Thoracic aorta (tissue), 2 donors: ENCODE measurements at regions not wholly inside any gene's neighbourhood (a gene's known extent, or its start where the extent isn't known, plus 50 kb on each side); places are given as distances from the start of the nearest gene placed in this dataset.

Experiments used
- ATAC-seq: fragments of 150-250 bp; one replicate; pipeline ENCODE4 v1.8.0; 2017; ENCODE audit warnings: low read depth; ENCODE audit not compliant: insufficient number of reproducible peaks, low FRiP score
- DNase-seq: peaks from one replicate; pipeline ENCODE4 v3.0.0-alpha.2; 2020; ENCODE audit warnings: low spot score
- H3K27ac ChIP-seq, 2 donors: fragments of 200-600 bp; sonication (generic); 1 replicate in 1 of 2; 2 replicates in 1 of 2; pipeline ENCODE4 v1.5.1; 2016; ENCODE audit warnings: mild to moderate bottlenecking in 2 of 2, moderate library complexity in 2 of 2
- H3K27me3 ChIP-seq: fragments of 200-600 bp; sonication (generic); replicated peaks from 2 replicates; pipeline ENCODE4 v1.6.0; 2016; ENCODE audit warnings: mild to moderate bottlenecking; ENCODE audit not compliant: insufficient read depth
- H3K36me3 ChIP-seq: fragments of 200-600 bp; sonication (generic); one replicate; pipeline ENCODE4 v1.5.1; 2016
- H3K4me1 ChIP-seq, 2 donors: fragments of 200-600 bp; sonication (generic); 1 replicate in 1 of 2; 2 replicates in 1 of 2; pipeline versions ENCODE4 v1.5.1 to v1.6.0; 2016; ENCODE audit warnings: low read depth in 2 of 2, mild to moderate bottlenecking in 1 of 2; ENCODE audit not compliant: control insufficient read depth in 1 of 2
- H3K4me3 ChIP-seq: fragments of 200-600 bp; sonication (generic); 2 replicates; pipeline ENCODE4 v1.5.1; 2016; ENCODE audit warnings: mild to moderate bottlenecking
- H3K9me3 ChIP-seq: fragments of 200-600 bp; sonication (generic); 2 replicates; pipeline ENCODE4 v1.5.1; 2016
- CTCF ChIP-seq: fragments of 200-600 bp; sonication (generic); IDR thresholded peaks from one replicate; pipeline ENCODE4 v1.5.1; 2019; ENCODE audit warnings: antibody characterized with exemption

- ATAC-seq (no peak), DNase-seq (no peak)
- Histone ChIP-seq H3K27ac (no peak overlapping the region), H3K27me3 (no peaks in the 10 kb centered on the region), H3K4me1 (no peaks in the 10 kb centered on the region), H3K36me3 (no peaks in the 10 kb centered on the region), H3K4me3 (no peak overlapping the region), H3K9me3 (no peaks in the 10 kb centered on the region)
- TF ChIP-seq CTCF: no peak
These were observed 901.4 kb downstream of the EFNB2 start for GRCh38 chr13:105634059-105634458.

- Histone ChIP-seq H3K9me3 (no peaks in the 10 kb centered on the region), H3K27ac (no peak overlapping the region), H3K36me3 (no peaks in the 10 kb centered on the region), H3K4me1 (peaks cover 0 to 9% of the 10 kb centered on the region in 2 donors), H3K4me3 (no peak overlapping the region), H3K27me3 (no peaks in the 10 kb centered on the region)
- TF ChIP-seq CTCF: no peak
- DNase-seq (no peak), ATAC-seq (no peak)
These were observed 905.0 kb downstream of the EFNB2 start for GRCh38 chr13:105630431-105630830.

DNA sequence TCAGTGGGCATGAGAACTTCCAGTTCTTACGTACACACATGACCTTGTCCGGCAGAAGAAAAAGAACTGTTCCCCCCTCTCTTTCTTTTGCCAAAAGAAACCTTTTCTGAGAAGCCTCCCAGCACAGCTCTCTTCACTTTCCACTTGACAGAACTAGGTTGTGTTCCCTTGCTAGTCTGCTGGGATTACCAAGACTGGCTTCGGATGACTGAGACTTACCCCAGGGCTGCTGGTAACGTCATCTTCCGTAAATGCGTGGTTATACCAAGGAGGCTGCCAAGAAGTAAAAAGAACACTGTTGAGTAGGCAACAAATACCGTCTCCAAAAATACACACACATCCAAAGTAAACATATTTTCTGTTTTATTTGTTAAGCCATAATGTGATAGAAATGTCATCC lies 908.2 kb downstream of the EFNB2 start:
- Histone ChIP-seq H3K27ac (peak overlapping the region in 1 of 2 donors; percentile 9), H3K4me1 (peaks cover 0 to 9% of the 10 kb centered on the region in 2 donors), H3K27me3 (no peaks in the 10 kb centered on the region), H3K36me3 (no peaks in the 10 kb centered on the region), H3K9me3 (no peaks in the 10 kb centered on the region), H3K4me3 (peak overlapping the region; percentile 30)
- peak; percentile 67 for ATAC-seq
- no peak for TF ChIP-seq CTCF
- no peak for DNase-seq

DNA sequence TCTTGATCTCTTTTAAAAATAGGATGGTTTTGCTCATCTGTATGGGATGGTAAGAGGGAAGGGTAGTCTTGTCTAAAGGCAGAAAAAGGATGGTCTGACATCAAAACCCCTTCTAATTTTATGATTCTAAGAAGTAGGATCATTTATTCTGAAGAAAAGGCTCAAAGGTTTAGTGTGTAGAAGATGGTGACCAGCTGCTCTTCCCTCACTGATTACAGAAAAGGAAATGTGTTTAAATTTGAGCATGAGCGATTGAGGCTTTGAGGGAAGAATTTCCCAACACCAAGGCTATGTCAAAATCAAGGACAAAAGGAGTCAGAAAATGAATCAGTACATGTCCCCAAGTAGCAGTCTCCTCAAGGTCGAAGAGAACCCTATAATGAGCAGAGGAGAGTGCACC lies 909.8 kb downstream of the EFNB2 start:
- no peaks in the 10 kb centered on the region for H3K36me3 ChIP-seq
- H3K27me3 ChIP-seq: no peaks in the 10 kb centered on the region
- no peak overlapping the region for H3K27ac ChIP-seq
- H3K4me1 ChIP-seq: peaks cover 0 to 9% of the 10 kb centered on the region in 2 donors
- DNase-seq (no peak), ATAC-seq (no peak)
- no peaks in the 10 kb centered on the region for H3K9me3 ChIP-seq
- no peak for TF ChIP-seq CTCF
- H3K4me3 ChIP-seq: no peak overlapping the region

DNA sequence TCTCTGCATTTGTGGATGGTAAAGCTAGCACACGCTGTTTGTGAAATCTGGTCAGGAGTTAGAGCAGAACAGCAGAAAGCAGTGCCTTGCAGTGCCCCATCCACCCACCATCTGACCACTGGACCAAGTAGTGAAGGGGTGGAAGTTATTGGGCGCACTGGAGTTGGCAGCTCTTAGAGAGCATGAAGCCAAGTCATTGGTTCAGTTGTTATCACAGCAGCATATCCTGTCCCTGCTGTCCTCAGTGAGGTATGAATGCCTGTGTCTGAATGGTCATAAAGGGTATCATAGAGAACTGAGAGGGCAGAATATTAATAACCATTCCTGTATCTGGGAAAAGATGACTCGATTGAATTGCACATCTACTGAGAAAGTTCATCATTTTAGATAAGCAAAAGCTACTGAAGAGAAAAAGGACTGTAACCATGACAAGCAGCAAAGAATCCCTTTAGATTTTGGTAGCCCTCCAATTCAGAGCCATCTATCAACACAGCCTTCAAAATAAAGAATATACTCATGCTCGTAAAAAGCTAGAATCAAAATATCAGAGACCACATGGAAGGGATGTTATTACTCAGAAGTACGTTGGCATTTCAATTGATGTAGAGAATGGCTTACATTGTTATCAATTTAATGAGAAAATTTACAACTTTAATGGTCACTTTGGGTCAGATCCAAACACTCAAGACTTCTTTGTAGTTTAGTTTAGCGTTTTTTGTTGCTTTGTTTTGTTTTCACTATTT lies 919.0 kb downstream of the EFNB2 start:
- no peak for TF ChIP-seq CTCF
- DNase-seq (no peak), ATAC-seq (no peak)
- H3K4me3 ChIP-seq: no peak overlapping the region
- H3K36me3 ChIP-seq: no peaks in the 10 kb centered on the region
- no peaks in the 10 kb centered on the region for H3K9me3 ChIP-seq
- H3K27me3 ChIP-seq: no peaks in the 10 kb centered on the region
- no peak overlapping the region for H3K27ac ChIP-seq
- peaks cover 4 to 12% of the 10 kb centered on the region in 2 donors for H3K4me1 ChIP-seq
